IPS DF 4.7 (cell line): ENCODE measurements at regions not wholly inside any gene's neighbourhood (a gene's known extent, or its start where the extent isn't known, plus 50 kb on each side); places are given as distances from the start of the nearest gene placed in this dataset.

Experiments used
- DNase-seq: peaks from one replicate; pipeline ENCODE4 v3.0.0-alpha.2; 2013; ENCODE audit warnings: low spot score; ENCODE audit errors: extremely low read depth

DNA sequence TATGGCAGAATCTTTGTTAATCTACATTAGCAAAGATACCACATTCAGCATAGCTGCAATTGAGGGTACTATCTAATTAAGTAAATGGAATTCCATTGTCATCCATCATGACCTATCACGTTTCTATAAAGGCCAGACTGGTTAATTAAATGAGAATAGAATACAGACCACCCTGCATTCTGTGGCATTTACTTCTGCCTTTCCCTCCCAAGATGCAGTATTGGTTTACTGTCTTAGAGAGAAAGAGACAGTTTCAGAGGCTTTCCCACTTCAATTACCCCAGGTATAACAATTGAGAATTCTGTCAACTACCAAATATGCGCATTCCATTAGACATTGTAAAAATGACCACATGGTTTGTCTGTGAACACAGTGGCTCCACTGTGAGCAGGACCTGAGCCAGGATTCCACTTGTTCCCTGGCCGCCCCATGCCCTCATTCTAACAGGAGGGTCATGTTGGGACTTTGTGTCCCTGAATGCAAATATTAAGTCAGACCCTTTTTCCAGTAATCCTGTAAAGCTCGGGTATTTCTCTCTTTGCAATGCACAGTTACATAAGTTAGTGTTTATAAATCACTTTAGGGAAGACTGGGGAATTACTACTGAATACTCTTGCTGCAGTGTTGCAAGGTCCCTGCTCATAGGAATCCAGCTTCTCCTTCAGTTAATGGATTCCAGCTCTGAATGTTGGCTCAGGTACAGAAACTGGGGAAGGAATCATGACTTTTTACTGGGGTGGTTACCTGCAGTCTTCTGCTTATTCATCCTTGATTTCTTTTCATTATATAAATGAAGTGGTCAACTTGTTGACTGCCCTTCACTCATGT lies 261.0 kb downstream of the PDGFC start:
- DNase-seq = no peak

DNA sequence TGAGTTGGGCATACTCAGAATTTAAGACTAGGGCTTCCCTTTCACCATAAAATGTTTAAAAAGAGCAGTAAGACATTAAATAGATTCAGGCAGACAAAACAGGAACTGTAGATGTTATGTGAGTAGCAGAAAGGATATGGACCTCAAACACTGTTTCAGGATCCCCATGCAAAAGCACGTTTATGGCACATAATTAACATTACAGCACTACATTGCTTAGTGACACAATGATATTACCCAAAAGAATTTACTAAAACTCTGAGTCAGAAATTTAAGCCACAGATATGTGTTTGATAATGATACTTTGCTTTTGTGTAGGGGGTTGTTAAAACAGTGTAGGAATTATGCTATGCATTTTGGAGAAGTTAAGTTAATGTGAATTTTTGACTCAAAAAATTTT lies 266.3 kb downstream of the PDGFC start:
- DNase-seq = no peak

DNA sequence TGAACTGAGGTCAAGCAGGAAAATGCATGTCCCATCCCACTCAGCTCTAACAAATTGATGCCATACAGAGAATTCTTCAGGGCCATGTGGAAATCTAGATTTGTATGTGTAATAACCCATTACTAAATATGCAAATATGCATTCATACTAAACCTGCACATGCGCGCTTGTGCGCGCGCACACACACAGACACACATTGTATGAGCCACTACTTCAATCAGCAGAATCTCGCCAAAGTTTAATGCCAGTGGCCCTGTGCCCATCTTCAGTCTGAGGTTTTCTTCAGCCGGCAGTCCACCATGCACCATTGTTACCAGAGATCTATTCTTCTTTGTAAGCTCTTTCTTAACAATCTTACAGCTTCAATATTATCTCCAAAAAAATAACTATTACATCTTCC lies 276.4 kb downstream of the PDGFC start:
- DNase-seq = no peak

DNA sequence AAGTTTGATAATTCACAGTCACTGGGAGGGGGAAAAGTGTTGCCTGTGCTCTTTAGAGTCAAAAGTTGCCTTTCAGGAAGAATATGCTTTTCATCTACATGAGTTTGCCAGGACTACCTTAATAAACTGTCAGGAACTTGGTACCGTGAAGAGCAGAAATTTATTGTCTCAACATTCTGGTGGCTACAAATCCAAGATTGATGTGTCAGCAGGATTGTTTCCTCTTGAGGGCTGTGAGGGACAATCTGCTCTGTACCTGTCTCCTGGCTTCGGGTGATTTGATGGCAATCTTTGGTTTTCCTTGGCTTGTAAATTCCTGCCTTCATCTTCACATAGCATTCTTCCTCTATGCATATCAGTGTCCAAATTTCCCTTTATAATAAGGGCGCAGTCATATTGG lies 277.2 kb downstream of the PDGFC start:
- no peak for DNase-seq

DNA sequence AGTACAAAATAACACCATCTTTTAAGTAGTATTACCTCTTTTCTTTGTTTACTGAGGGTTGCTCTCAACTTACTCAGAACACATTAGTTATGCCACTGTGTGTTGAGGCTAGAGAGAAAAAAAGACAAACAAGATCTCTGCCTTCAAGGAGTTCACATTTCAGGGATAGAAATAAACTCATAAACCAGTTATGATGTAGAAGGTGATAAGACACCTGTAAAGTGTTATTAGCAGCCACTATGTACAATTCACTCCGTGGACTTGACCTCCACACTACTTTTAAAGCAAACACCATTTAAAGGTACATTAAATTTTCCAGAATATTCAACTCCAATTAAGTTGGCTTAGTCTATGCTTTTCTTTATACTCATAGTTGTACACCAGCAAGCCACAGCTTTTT lies 278.0 kb downstream of the PDGFC start:
- no peak for DNase-seq

DNA sequence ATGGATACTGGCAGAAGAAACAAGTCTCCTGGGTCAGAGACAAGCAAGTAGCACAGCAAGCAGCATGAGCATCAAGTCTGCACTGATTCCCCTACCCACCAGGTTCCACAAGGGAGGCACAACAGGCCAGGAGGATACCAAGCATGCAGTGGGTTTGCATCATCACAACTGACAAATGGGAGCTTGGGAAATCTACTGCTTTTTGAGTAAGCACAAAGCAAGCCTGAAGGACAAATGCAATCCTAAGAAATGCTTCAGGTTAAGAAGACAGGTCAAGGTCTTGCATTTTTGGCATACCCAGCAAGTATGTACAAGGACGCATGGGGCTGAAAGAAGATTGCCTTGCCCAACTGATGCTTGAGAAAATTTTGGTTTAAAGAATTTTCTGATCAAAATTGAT lies 279.6 kb downstream of the PDGFC start:
- no peak for DNase-seq

DNA sequence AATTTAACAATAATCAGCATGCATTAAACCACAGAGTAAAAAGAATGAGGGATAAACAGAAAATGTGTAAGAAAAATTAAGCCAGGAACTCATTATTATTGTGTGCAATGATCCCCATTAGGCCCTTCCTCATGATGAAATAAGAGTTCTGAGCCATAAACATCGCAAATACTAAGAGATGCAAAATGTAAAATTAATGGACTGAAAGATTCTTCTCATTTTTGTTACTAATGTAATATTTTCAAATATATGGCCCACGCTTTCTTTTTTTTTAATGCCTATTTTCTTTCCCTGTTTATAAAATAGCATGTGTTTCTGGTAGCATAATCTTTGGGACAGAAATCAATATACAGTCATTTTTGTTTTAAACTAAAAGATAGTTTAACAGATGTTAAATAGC lies 281.0 kb downstream of the PDGFC start:
- no peak for DNase-seq

DNA sequence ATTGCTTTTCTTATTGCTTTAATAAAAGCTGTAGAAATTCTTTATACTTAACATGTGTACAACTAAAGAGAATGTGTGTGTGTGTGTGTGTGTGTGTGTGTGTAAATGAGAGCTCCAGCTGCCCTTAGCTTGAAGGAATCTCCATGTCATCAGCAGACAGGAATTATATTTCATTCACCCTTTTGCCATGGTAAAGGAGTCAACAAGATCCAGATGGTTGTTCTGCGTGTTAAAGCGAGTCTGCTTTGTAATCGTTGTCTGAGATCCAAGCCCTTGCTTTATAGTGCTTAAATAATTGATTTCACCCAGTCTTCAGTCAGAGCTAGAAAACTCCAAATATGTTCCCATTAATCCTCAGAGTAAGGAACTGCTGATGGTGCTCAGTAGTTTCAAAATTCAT lies 285.5 kb downstream of the PDGFC start:
- no peak for DNase-seq

DNA sequence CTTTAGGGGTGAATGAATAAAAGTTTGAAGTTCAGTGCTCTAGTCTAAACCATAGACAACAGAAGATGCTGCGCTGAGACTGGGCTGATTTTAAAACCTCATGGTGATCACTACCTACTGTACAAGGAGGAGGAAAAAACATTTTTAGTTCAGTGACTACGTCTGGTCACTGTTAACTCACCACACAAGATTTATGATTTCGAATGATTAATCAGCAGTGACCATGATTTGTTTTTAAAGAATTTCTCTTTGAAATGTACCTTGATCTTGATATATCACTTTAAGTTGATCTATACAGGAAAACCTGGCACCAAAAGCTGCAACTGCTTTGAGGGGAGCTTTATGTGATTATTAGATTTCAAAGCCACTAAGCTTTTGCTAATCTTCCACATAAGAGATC lies 286.3 kb downstream of the PDGFC start:
- no peak for DNase-seq

DNA sequence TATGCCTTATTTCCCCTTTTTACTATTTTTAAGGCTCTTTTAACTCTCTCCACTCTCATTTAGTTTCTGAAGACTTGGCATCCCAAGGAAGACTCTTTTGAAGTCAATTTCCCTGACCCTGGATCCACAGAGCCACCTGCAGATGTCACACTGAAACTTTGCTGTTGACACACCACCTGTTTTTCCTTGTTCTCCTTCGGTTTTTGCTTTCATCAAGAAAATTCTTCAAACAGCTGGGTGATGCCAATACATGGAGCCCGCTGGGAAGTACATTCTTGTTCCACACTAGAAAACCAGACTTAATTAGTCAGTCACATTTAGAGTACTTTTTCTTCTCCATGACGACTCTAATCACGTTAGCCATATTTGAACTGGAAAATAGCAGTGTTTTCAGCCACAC lies 293.9 kb downstream of the PDGFC start:
- DNase-seq = no peak

DNA sequence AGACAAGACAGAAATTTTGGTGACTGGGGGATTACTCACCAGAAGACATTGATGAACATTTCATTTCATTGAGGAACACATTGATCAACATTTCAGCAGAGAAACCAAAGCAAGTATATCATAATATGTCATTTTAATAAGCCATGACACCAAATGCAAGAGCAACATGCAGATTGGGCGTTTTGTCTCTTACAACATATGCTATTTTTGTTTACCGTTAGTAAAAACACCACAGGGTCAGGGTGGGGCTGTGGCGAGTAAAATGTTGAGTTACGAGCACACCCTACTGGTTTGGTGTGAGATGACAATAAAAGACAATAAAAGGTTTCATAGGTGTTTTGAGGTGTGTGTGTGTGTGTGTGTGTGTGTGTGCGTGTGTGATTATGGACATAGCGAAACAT lies 294.5 kb downstream of the PDGFC start:
- no peak for DNase-seq

DNA sequence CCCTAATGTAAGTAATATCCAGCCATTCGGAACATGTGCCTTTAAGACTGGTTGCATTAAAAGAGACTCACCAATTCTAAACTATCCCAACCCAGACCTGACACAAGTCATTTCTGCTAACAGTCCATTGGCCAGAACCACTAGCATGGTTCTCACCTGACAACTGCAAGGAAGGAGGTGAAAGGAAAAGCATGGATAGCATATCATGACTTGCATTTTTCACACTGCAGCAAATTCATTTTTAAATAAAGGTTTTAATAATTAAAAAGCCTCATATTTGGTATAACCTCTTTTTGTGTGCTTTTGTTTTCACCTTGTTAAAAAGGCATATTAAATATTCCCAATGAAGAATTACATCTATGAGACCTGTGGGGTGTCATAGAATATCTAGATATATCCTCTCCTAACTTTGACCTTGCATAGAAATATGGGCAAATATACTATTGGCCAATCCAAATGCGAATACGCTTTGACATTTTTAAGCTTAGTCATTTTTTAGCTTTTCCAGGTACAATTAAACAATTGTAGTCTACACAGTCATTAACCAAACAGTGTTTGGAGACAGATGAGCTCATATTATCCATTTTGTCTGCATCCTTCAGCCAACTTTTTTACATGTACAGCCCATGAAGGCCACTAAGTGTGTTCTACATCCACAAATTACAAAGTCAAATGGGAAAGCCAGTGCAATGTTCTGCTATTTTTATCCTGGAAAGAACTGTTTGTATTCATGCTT lies 295.3 kb downstream of the PDGFC start:
- no peak for DNase-seq

DNA sequence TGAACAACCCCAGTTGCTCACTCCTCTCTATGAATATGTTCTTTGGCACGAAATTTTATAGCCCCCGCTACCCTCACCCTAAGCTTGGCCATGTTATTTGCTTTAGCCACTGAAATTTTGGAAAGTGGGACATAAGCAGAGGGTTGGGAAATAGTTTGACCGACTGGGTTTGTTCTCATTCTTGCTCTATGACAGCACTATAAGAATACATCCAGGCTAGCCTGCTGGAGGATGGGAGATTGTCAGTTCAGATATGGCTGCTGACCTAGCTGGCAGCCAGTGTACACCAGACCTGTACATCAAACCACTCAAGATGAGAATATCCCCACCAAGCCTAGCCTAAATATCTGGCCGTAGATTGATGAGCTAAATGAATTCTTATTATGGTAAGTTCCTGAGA lies 298.1 kb downstream of the PDGFC start:
- no peak for DNase-seq

DNA sequence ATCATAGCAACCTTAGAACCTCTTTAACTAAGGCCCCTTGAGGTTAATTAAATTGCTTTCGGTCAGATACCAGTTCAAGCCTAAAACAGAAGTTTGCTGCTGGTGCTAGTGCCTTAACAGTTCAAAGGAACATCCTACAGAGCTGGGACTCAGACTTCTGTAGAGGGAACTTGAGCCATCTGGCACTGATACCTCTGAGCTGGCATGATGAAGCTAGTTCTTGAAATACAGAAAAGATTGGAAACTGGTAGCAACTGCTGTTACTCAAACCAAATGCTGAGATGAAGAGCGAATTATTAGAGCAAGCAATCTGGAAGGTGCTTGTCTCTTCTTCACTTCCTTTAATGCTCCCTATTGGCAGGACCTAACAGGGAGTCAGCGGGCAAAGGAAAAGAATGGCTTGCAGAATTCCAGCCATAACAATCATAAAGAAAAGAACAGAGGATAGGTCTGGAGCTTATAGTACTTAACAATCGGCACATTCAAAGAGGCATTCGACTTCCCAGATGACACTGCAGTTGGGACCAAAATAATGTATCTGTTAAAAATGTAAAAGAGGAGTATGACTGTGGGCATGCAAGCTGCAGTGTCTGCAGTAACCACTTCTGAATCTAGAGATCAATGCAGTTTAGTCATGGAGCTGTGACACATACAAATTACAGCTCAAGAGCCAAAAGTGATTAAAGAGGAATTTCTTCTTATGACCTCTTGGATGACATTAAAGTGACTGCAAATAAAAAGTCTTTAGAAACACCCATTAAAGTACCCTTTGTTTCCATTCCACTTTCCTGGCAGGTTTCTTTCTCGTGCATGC lies 298.9 kb downstream of the PDGFC start:
- no peak for DNase-seq

DNA sequence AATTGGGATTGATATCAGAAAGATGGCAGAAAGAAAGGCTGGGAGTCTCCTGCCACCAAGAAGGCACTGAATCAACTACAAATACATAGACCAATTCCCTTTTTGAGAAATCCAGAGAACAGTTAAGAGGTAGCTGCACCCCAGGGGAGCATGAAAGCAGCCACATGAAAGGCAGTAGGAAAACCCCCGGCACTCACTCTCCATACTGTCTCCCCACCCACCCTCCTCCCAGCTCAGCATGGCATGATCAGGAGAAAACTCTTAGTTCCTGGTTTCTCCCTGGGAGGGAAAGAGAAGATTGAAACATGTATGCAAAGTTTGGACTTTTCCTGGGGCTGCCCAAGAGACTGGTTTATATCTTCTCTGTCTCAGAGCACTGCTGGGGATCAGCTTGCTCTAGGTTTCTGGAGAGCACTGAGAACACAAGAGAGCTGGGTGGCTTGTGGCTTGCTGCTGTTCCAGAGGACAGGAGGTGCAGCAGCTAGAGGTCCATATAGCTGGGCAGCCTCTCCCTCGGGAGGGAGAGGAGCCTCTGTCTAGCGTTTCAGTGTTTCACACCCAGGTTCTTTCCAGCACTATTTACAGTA lies 305.7 kb downstream of the PDGFC start:
- no peak for DNase-seq

DNA sequence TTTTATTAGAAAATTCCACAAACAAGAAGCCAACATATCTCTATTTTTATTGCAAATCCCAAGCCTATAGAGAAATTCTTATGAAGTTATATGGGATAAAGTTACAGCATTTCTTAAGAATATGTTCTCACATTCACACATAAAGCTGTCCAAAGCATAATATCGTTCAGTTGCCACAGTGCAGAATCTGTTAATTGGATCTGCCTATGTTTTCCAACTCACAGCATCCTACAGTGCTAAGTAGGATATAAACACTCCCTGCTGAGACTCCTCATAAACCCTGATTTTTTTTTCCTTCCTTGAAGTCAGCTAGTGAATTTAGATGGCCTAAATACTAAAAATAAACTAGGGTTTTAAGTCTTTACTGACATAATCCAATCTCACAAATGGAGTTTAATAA lies 307.9 kb downstream of the PDGFC start:
- no peak for DNase-seq

DNA sequence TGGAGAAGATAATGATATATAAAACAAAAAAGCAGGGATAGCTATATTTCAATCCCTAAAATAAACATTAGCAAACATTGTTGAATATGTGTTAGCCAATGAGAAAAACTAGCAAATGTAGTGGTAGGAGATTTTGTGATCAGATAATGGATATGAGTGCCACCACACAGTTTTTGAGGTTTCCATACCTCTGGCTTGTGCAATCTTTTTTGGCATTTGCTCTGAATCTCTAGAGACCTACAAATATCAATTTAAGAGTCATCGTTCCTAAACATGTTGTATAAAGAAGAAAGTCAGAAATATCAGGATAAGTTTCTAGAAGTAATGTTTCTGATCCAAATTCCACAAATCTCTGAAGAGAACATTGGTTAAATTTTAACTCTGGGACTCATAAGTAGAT lies 308.7 kb downstream of the PDGFC start:
- DNase-seq = no peak

DNA sequence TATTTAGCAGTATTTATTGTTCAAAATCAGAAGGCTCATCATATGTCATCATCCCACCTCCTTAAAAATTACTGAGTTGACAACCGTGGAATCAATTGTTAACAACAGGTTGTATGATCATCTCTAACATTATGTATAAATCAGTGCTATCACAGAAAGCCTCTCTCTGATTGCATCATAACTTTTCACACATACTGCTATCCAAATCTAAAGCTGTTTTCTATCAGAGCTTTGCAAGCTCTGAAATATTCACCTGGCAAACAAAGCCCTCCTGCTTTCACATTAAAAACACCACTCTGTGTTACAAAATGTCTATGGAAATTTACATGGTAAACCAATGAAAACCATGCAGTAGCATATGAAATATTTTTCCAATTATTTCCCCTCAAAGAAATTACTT lies 310.0 kb downstream of the PDGFC start:
- no peak for DNase-seq

DNA sequence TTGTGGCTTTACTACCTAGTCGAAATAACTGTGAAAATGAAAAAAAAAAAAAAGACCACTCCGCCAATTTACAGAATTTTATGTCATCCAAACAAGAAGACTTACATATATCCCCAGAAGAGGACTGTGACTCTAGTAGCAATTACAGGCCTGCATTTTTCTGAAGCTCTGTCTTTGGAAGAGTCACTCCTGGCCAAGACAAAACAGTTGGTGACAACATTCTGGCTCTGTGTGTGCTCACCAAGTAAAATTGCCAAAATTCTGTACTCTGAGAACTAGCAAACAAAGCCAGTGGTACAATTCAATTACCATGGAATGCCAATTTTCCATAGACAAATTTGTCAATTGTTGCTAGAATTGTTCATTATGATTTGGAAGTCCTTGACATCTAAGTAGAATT lies 311.1 kb downstream of the PDGFC start:
- no peak for DNase-seq

DNA sequence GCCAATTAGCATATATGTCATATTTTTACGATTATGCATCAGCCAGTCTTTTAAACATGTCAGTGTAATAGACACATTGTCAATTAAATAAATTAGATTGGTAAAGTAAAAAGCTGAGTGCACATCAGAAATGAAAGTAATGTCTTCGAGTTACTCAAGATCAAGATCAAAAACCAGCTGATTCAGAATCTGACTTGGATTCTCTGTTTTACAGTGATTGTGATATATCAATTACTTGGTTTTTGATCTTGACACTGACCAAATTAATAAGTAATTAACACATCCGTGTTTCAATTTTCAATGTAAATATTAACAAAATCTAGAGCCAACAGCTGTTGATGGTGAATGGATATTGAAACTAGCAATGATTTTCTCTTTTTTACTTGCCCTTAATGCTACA lies 311.6 kb downstream of the PDGFC start:
- DNase-seq = no peak

DNA sequence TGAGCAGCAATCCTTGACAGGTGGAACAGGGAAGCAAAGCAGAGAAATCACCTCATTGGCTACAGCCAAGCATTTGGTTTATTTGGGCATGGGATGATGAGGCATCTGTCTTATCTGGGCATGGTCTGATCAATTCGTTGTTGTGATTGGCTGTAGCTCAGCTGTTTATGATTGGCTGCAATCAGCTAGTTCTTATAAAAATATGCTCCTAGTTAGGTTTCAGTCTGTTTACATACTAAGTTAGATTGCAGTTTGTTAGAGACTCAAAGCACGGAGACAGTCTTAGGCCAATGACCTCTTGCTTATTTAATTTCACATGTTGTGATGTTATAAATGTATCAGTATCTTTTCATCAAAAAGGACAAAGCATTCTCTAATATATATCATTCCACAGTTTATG lies 312.0 kb downstream of the PDGFC start:
- DNase-seq = no peak

DNA sequence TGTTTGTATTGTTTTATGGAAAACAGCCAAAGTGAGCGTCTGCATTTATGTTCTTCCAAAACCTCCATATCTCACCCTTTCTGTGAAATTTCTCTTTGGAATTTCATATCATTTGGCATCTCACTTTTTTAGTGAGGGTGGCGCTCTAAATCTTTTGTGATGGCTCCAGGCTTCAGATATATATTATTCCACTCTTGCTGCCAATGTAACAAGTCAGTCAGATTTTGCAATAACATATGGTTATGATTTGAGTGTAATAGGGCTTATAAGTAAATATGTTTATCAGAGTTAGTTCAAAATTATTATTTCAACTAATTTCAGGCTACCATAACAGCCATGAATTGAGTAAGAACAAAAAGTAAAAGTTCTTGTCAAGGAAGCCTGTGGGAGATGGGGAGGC lies 314.7 kb downstream of the PDGFC start:
- no peak for DNase-seq
